K562 (cell line): ENCODE measurements at regions not wholly inside any gene's neighbourhood (a gene's known extent, or its start where the extent isn't known, plus 50 kb on each side); places are given as distances from the start of the nearest gene placed in this dataset.

Experiments
- ATF6 ChIP-seq: sonication (generic); formaldehyde crosslinking; IDR thresholded peaks from 2 replicates; pipeline ENCODE4 v1.4.0; 2020; ENCODE audit warnings: mild to moderate bottlenecking, missing genetic modification reagents
- HDAC2 ChIP-seq: fragments of 450-650 bp; IDR thresholded peaks from 2 replicates; pipeline ENCODE4 v1.6.1; 2016; ENCODE audit warnings: mild to moderate bottlenecking
- HDAC6 ChIP-seq: IDR thresholded peaks from 2 replicates; pipeline ENCODE4 v1.6.1; 2012; ENCODE audit warnings: low read depth, mild to moderate bottlenecking, control low read depth, inconsistent platforms, low read length, moderate library complexity
- JUND ChIP-seq, 2 experiments: IDR thresholded peaks; 2 replicates in 1 of 2; 3 replicates in 1 of 2; pipeline ENCODE4 v1.6.1; 2011; ENCODE audit warnings: borderline replicate concordance in 2 of 2, low read depth in 2 of 2, low read length in 2 of 2, improper control_type of control experiment in 1 of 2, missing biosample characterization in 1 of 2, missing genetic modification characterization in 1 of 2, missing genetic modification reagents in 1 of 2
- KDM1A ChIP-seq, 2 experiments: fragments of 450-650 bp; IDR thresholded peaks; 2 replicates each; pipeline ENCODE4 v1.6.1; 2016; ENCODE audit warnings: mild to moderate bottlenecking in 2 of 2
- NR2C1 ChIP-seq, 2 experiments: fragments of 450-650 bp; IDR thresholded peaks; 2 replicates each; pipeline ENCODE4 v1.6.1; 2017; ENCODE audit warnings: mild to moderate bottlenecking in 2 of 2, antibody characterized with exemption in 1 of 2, inconsistent platforms in 1 of 2, missing compliant biosample characterization in 1 of 2, missing genetic modification characterization in 1 of 2
- POLR2AphosphoS5 ChIP-seq: IDR thresholded peaks from 2 replicates; pipeline ENCODE4 v1.6.1; 2011; ENCODE audit warnings: mild to moderate bottlenecking, low read depth, low read length, moderate library complexity; ENCODE audit not compliant: control insufficient read depth, insufficient read depth
- SIN3A ChIP-seq, 2 experiments: fragments of 150-350 bp in 1 of 2; IDR thresholded peaks; 2 replicates each; pipeline ENCODE4 v1.6.1; 2011 to 2016; ENCODE audit warnings: borderline replicate concordance in 2 of 2, low read depth in 2 of 2, low read length in 2 of 2, mild to moderate bottlenecking in 2 of 2, moderate library complexity in 2 of 2; ENCODE audit not compliant: control insufficient read depth in 1 of 2
- STAT6 ChIP-seq: sonication (generic); formaldehyde crosslinking; IDR thresholded peaks from 2 replicates; pipeline ENCODE4 v1.8.1; 2023; ENCODE audit warnings: mild to moderate bottlenecking, missing genetic modification reagents
- ZBTB34 ChIP-seq: fragments of 250-450 bp; sonication (Bioruptor Pico); IDR thresholded peaks from 2 replicates; pipeline ENCODE4 v1.8.0; 2021; ENCODE audit warnings: mild to moderate bottlenecking, moderate library complexity
- ZNF274 ChIP-seq: IDR thresholded peaks from 2 replicates; pipeline ENCODE4 v1.6.1; 2011; ENCODE audit warnings: low read depth, mild to moderate bottlenecking, low read length, moderate library complexity, borderline replicate concordance
- TF ChIP-seq, protein P1 (sequence below): sonication (generic); formaldehyde crosslinking; IDR thresholded peaks from 2 replicates; pipeline ENCODE4 v1.9.0; 2022; ENCODE audit warnings: mild to moderate bottlenecking, missing genetic modification reagents

- TF ChIP-seq KDM1A (IDR thresholded peaks at IDR 0.05) (no peak), ZNF274 (no peak), SIN3A (IDR thresholded peaks at IDR 0.05; ENCODE audit: borderline replicate concordance in 2 of 2, control insufficient read depth in 1 of 2, low read depth in 2 of 2, low read length in 2 of 2) (no peak), NR2C1 (IDR thresholded peaks at IDR 0.05) (no peak), NR2C1 (tag; IDR thresholded peaks at IDR 0.05) (no peak), HDAC2 (no peak), POLR2AphosphoS5 (no peak), ATF6 (no peak), JUND (IDR thresholded peaks at IDR 0.05; ENCODE audit: borderline replicate concordance, low read depth, low read length) (no peak), JUND (tag; IDR thresholded peaks at IDR 0.05; ENCODE audit: borderline replicate concordance, low read depth, low read length) (no peak), STAT6 (CRISPR knock-in tag) (no peak), HDAC6 (no peak), ZBTB34 (CRISPR knock-in tag) (no peak)
- TF ChIP-seq, protein P1, sequence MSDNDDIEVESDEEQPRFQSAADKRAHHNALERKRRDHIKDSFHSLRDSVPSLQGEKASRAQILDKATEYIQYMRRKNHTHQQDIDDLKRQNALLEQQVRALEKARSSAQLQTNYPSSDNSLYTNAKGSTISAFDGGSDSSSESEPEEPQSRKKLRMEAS, result no peak
Measured at GRCh38 chr4:42345962-42346544, 51.2 kb upstream of the SHISA3 start.
